Gastrocnemius medialis (tissue), 4 donors: ENCODE measurements at regions not wholly inside any gene's neighbourhood (a gene's known extent, or its start where the extent isn't known, plus 50 kb on each side); places are given as distances from the start of the nearest gene placed in this dataset.

Source experiments
- CTCF ChIP-seq, 5 experiments: fragments of 450-650 bp in 3 of 5; fragments of 200-600 bp in 2 of 5; sonication (generic) in 2 of 5; IDR thresholded peaks in 4 of 5; conservative IDR thresholded peaks in 1 of 5; 1 replicate in 4 of 5; 2 replicates in 1 of 5; pipeline ENCODE4 v1.5.1; 2016 to 2019; ENCODE audit warnings: antibody characterized with exemption in 5 of 5, mild to moderate bottlenecking in 3 of 5, moderate library complexity in 3 of 5
- POLR2A ChIP-seq, 2 donors: fragments of 450-650 bp; IDR thresholded peaks; one replicate each; pipeline ENCODE4 v1.6.1; 2017; ENCODE audit warnings: antibody characterized with exemption in 2 of 2, mild to moderate bottlenecking in 2 of 2, moderate library complexity in 2 of 2

GRCh38 chr16:54585998-54586340 lies 299.4 kb upstream of the IRX3 start:
- TF ChIP-seq CTCF (IDR thresholded peaks at IDR 0.05 in 4 of 5, conservative IDR thresholded peaks at IDR 0.05 in 1 of 5) (no peak), POLR2A (IDR thresholded peaks at IDR 0.05) (no peak)
